ENCODE measurements at regions not wholly inside any gene's neighbourhood (a gene's known extent, or its start where the extent isn't known, plus 50 kb on each side); places are given as distances from the start of the nearest gene placed in this dataset.

DNA sequence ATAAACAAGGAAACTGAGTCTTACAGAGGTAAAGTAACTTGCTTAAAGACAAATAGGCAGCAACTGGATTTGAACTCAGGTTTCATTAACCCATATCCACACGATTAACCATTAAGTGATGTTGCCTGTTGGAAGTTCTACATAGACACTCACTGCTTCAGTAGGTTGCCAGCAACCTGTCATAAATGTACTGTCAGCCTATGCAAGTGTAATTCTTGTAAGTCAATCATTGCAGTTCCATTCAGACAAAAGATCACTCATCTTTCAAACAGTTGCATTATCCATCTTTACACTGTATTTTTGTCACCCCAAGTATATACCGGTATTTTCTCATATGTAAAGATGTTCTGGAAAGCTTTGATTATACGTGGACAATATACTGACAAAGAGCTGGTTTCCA, 676.9 kb upstream of the PCDH20 start:
- DNase-seq, result no peak

GRCh38 chr13:62088165-62088564, 672.5 kb upstream of the PCDH20 start:
- DNase-seq, result no peak

DNA sequence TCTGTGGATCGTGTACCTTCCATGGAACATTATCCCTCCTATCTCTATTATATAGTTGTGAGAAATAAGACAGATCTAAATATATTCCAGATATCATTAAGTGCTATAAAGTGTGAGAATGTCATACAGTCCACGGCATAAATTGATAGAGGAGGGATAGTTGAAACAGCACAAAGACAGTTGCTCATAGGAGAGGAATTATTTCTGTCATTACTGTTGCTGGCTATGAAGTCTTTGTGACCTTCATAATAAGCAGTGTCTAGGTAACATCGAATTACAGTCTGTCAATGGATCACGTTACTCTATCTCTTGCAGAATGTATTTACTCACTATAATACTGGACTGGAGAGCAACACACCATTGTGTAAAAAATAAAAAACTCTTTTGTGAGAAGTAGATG, 671.5 kb upstream of the PCDH20 start:
- no peak for DNase-seq

DNA sequence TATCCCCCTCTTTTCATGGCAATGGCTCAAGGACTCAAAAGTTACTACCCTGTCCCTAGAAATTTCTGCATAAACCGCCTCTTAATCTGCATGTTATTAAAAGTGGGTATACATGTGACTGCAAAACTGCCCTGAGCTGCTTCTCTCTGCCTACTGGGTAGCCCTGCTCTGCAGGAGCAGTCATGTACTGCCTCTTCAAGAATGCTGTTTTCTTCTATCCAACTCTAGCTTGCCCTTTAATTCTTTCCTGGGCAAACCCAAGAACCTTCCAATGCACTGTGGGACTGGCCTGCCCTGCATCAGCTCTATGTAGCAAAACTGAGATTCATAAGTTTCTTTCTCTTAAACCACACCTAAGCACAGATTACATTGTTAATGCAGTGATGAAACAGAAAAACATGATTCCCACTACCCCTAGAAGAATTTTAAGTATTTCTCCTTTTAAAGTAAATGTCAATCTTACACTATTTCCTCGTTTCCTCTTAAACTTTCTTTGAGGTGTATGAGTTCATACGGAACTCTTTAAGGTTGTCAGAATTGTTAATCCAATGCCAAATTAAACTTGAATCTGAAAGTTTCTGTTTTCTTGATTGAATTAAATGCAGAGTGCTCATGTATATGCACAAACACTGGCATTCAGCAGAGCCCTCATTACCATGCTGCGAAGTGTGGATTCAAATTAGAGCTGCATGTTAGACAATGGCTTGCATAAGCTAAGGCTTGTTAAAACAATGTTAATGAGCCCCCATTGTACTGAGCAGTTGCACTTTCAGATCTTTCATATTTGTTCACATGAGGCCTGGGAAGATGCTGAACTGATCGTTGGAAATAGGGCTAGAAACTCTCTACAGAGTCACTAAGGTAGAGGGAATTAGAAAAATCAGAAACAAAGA, 669.9 kb upstream of the PCDH20 start:
- DNase-seq, result no peak

DNA sequence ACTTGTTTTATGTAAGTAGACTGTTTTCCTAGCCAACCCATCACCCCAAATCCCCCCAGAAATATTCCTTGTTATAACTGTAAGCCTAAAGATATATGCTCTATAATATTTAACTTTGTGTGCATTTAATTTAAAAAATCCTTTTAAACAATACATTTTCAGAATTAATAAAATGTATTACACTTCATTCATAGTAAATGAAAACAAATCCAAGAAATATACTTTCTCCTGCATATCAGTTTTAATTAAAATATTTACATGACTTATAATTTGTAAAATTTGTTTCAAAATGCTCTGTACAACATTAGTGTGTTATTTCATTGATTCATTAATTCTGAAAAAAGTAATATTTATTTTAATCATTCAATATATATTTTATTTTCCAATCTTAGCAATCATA, 669.1 kb upstream of the PCDH20 start:
- no peak for DNase-seq

DNA sequence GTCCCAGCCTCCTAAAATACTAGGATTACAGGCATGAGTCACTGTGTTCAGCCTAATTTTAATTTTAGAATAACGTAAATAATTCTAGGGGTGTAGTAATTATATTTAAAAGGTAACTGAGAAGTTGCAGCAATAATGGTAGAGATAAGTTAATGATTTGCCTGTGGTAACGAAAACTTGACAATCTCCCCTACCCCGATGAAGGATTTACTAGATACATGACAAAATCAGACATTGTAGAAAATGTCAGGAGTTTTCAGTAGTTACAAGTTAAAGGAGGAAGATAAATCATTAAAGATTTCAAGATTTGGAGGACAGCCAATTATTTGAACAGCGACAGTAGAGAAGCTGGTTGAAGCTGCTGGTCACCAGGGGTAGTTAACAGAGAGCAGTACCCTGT, 652.2 kb upstream of the PCDH20 start:
- no peak for DNase-seq

- no peak for DNase-seq
Measured at GRCh38 chr13:62065016-62065415, 649.4 kb upstream of the PCDH20 start.

GRCh38 chr13:62061751-62062150, 646.1 kb upstream of the PCDH20 start:
- no peak for DNase-seq

DNA sequence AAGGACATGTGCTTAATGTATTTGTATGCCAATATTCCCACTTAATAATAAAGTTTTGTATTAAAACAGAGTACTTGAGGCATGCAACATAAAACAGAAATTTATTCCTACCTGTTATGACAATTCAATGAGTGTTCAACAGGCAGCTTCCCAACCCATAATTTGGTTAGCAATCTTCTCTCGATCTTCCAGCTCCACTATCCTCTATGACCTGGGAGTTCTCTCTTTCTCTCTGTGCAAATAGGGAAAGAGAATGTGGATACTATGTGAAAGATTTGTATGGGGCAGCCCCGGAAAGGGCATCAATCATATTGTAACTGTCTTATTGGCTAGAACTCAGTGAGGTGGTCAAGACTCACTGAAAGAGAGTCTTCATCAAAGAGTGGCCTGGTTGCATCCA, 644.9 kb upstream of the PCDH20 start:
- no peak for DNase-seq

GRCh38 chr13:62057286-62057685, 641.6 kb upstream of the PCDH20 start:
- no peak for DNase-seq

GRCh38 chr13:62049992-62050391, 634.3 kb upstream of the PCDH20 start:
- DNase-seq, result no peak

GRCh38 chr13:62046512-62046911, 630.9 kb upstream of the PCDH20 start:
- no peak for DNase-seq

DNA sequence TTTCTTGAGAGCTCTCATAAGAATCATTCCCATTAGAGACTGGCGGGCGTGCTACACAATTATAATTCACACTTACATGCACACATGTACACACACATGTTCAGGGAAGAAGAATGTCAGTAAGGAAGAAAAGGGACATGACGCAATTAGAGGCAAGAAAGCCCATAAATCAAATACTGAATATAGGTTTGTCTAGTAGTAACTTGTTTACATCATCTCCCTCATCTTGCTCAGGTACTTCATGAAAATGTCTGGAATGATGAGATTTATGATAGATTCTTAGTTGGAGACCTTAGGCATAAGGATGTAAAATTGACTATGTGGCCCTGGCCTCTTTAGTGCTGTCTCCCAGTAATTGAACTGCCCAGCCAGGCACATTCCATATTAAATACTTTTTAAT, 628.0 kb upstream of the PCDH20 start:
- no peak for DNase-seq

DNA sequence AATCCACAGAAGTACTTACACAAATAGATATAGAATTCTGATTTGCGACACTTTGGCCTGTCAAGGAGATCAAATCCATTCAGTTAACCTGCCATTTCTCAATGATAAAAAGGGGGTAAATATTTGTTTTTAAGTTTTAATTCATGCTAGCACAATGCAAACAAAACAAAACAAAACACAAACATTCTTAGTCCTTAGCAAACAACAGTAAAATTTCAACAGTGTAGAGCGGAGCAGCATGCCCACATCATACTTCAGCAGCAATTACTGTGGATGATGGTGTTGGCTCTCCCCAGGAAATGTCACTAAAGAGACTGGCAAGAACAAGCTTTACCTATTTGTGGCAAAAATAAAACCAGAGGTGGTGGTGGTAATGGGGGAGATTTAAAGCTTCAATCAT, 625.2 kb upstream of the PCDH20 start:
- DNase-seq, result peak; percentile 7 to 42

- no peak for DNase-seq
Measured at GRCh38 chr13:62040078-62040477, 624.4 kb upstream of the PCDH20 start.

- no peak for DNase-seq
Measured at GRCh38 chr13:62038214-62038613, 622.6 kb upstream of the PCDH20 start.

- DNase-seq, result no peak
Measured at GRCh38 chr13:62035981-62036380, 620.3 kb upstream of the PCDH20 start.

- no peak for DNase-seq
Measured at GRCh38 chr13:62033934-62034333, 618.3 kb upstream of the PCDH20 start.

DNA sequence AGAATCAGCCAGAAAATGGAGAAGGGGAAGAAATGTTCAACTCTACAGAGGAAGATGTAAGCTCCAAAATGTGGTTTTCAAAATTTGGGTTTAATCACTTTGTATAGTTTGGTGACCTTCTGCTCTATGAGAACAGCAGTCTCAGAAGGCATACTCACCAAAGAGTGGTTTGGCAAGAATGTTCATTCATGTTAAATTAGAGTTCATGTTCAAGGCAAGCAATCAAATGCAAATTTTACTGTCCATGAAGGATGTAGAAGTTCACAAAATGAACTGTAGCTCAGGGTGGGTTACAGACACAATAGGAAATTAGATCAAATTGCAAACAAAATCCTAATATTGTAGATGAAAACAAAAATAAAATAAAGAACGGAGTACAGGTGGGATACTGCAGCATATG, 606.7 kb upstream of the PCDH20 start:
- DNase-seq, result no peak

DNA sequence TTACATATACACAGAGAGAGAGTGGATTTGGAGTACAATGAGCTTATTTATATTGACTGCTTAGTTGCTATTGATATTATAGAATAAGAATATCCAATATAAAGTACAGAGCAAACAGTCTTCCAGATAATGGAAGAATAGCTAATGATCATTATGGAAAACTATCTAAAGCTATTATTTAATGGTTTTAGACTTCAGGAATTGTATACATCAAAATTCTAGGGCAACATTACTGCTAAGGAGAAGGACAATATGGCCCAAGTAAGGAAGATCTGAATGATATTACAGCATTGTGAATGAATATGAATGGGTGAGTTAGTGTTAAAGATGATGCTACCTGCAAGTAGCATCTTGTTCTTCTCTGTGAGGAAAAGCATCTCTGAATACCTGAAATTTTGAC, 604.2 kb upstream of the PCDH20 start:
- DNase-seq, result no peak

GRCh38 chr13:62014299-62014698, 598.6 kb upstream of the PCDH20 start:
- peak; percentile 30 to 64 for DNase-seq

- DNase-seq, result no peak
Measured at GRCh38 chr13:62003452-62003851, 587.8 kb upstream of the PCDH20 start.

DNA sequence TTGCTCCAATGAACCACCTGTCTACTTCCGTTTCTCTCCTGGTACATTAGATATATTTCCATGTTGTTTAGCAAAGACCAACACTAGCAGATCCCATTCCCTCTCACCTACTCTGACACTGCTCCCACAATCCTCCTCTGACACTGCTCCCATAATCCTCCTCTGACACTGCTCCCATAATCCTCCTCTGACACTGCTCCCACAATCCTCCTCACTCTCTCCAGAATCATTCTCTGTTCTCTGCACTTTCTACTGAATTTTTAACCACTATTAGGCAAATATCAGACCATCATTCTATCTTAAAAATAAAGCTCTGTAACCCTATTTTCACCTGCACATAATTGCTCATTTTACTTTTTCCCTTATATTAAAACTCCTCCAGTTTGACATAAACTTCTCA, 578.5 kb upstream of the PCDH20 start:
- DNase-seq, result no peak

GRCh38 chr13:61989978-61990377, 574.3 kb upstream of the PCDH20 start:
- no peak for DNase-seq

DNA sequence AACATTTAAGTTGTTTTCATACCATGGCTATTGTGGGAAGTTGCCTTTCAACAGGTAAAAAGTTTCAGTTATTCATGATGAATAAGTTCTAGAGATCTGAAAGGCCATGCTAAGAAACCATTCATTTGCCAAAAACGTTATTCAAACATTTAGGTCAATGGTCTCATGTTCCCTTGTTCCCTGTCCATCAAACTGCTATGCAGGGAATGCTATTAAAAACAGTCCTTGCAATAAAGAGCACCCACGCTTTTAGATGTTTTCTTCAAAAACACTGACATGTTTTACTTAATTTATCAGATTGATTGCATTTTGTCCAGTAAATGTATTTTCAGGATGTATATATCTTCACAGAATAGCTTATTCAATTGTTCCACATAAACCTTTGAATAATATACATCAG, 573.2 kb upstream of the PCDH20 start:
- no peak for DNase-seq

Data from NCI-H2081 (cell line).